CD4-positive, alpha-beta memory T cell (primary cell): ENCODE measurements at regions not wholly inside any gene's neighbourhood (a gene's known extent, or its start where the extent isn't known, plus 50 kb on each side); places are given as distances from the start of the nearest gene placed in this dataset.
"Not testable (repeated sequence)": the region's sequence is repeated elsewhere in the genome, so short reads cannot be mapped to it uniquely, and the experiment has no call there.

ENCODE experiments used
- CTCF ChIA-PET: fragments of 350-600 bp; sonication (Branson Sonifier 250); formaldehyde crosslinking; loops from one replicate; lab custom pipeline; 2021; ENCODE audit warnings: inconsistent platforms; ENCODE audit not compliant: partially characterized antibody; lab: Charles Lee
- POLR2A ChIA-PET: fragments of 350-600 bp; sonication (Branson Sonifier 250); formaldehyde crosslinking; loops from one replicate; lab custom pipeline; 2021; ENCODE audit not compliant: partially characterized antibody; lab: Charles Lee
- DNase-seq, 5 donors: peaks; one replicate each; pipeline versions ENCODE4 v3.0.0 to v3.0.0-alpha.2; 2020 to 2022; ENCODE audit warnings: mixed read lengths in 1 of 5
- H3K27ac ChIP-seq: one replicate; pipeline ENCODE4 v1.7.0; 2013; ENCODE audit warnings: low read depth, low read length
- H3K27me3 ChIP-seq: 2 replicates; pipeline ENCODE4 v1.7.0; 2013; ENCODE audit warnings: mild to moderate bottlenecking, low read length, moderate library complexity; ENCODE audit not compliant: insufficient read depth
- H3K36me3 ChIP-seq: 2 replicates; pipeline ENCODE4 v1.7.0; 2013; ENCODE audit warnings: mild to moderate bottlenecking, low read length, moderate library complexity; ENCODE audit not compliant: insufficient read depth
- H3K4me1 ChIP-seq: 2 replicates; pipeline ENCODE4 v1.7.0; 2013; ENCODE audit warnings: mild to moderate bottlenecking, low read length, moderate library complexity; ENCODE audit not compliant: insufficient read depth
- H3K4me3 ChIP-seq, 2 donors: one replicate each; pipeline ENCODE4 v1.7.0; 2013; ENCODE audit warnings: low read length in 2 of 2, mild to moderate bottlenecking in 1 of 2
- H3K9me3 ChIP-seq, 2 donors: one replicate each; pipeline ENCODE4 v1.7.0; 2013; ENCODE audit warnings: low read length in 2 of 2, control low read depth in 1 of 2; ENCODE audit not compliant: control insufficient read depth in 1 of 2
- H3K27ac Mint-ChIP-seq, 7 donors: one replicate each; pipeline ENCODE4 v1.8.0; 2020 to 2021; ENCODE audit warnings: mixed read lengths in 7 of 7, mild to moderate bottlenecking in 6 of 7, inconsistent platforms in 3 of 7, moderate library complexity in 3 of 7
- H3K27me3 Mint-ChIP-seq, 2 donors: one replicate each; pipeline ENCODE4 v1.8.0; 2020 to 2021; ENCODE audit warnings: mixed read lengths in 2 of 2
- H3K36me3 Mint-ChIP-seq, 2 donors: one replicate each; pipeline ENCODE4 v1.8.0; 2020 to 2021; ENCODE audit warnings: mixed read lengths in 2 of 2, inconsistent platforms in 1 of 2, mild to moderate bottlenecking in 1 of 2
- H3K4me1 Mint-ChIP-seq, 4 donors: one replicate each; pipeline ENCODE4 v1.8.0; 2020 to 2021; ENCODE audit warnings: mixed read lengths in 4 of 4, mild to moderate bottlenecking in 1 of 4
- H3K4me3 Mint-ChIP-seq, 8 donors: one replicate each; pipeline ENCODE4 v1.8.0; 2020 to 2021; ENCODE audit warnings: mixed read lengths in 8 of 8, mild to moderate bottlenecking in 7 of 8, moderate library complexity in 6 of 8, inconsistent platforms in 3 of 8
- H3K9me3 Mint-ChIP-seq, 8 donors: one replicate each; pipeline ENCODE4 v1.8.0; 2020 to 2021; ENCODE audit warnings: mixed read lengths in 8 of 8, mild to moderate bottlenecking in 5 of 8, inconsistent platforms in 3 of 8, moderate library complexity in 1 of 8
- intact Hi-C: fragments of 100-400 bp; cut with micrococcal nuclease; formaldehyde crosslinking; loops from one replicate; pipeline ENCODE4 v1.15.1; 2023

- H3K36me3 ChIP-seq: no peaks in the 10 kb centered on the region
- no peaks in the 10 kb centered on the region for H3K4me1 ChIP-seq
- no peak for DNase-seq
- ChIA-PET CTCF (no interaction called here), POLR2A (no interaction called here)
- intact Hi-C loops: no loop called here
- H3K4me3 ChIP-seq: no peak overlapping the region
- no peaks in the 10 kb centered on the region for H3K9me3 ChIP-seq
- Mint-ChIP-seq H3K4me1 (no peaks in the 10 kb centered on the region), H3K9me3 (peaks cover 0 to 12% (median 4%) of the 10 kb centered on the region in 8 donors), H3K27me3 (no peaks in the 10 kb centered on the region), H3K36me3 (no peaks in the 10 kb centered on the region), H3K27ac (no peak overlapping the region), H3K4me3 (no peak overlapping the region)
- no peaks in the 10 kb centered on the region for H3K27me3 ChIP-seq
- H3K27ac ChIP-seq: no peak overlapping the region
Observed at GRCh38 chr17:53765609-53766008, 57.1 kb upstream of the KIF2B start.

- H3K4me1 Mint-ChIP-seq: no peaks in the 10 kb centered on the region
- no peak overlapping the region for H3K27ac Mint-ChIP-seq
- H3K27ac ChIP-seq: no peak overlapping the region
- H3K4me3 ChIP-seq: no peak overlapping the region
- H3K9me3 Mint-ChIP-seq: peaks cover 0 to 12% (median 4%) of the 10 kb centered on the region in 8 donors
- H3K36me3 Mint-ChIP-seq: no peaks in the 10 kb centered on the region
- H3K27me3 ChIP-seq: no peaks in the 10 kb centered on the region
- intact Hi-C loops: no loop called here
- H3K9me3 ChIP-seq: no peaks in the 10 kb centered on the region
- no peaks in the 10 kb centered on the region for H3K27me3 Mint-ChIP-seq
- H3K36me3 ChIP-seq: no peaks in the 10 kb centered on the region
- no peak for DNase-seq
- no peaks in the 10 kb centered on the region for H3K4me1 ChIP-seq
- ChIA-PET POLR2A (no interaction called here), CTCF (no interaction called here)
- H3K4me3 Mint-ChIP-seq: no peak overlapping the region
Observed at GRCh38 chr17:53765129-53765528, 57.6 kb upstream of the KIF2B start.

- Histone ChIP-seq H3K9me3 (no peaks in the 10 kb centered on the region), H3K4me1 (no peaks in the 10 kb centered on the region), H3K36me3 (no peaks in the 10 kb centered on the region), H3K4me3 (no peak overlapping the region), H3K27ac (no peak overlapping the region), H3K27me3 (no peaks in the 10 kb centered on the region)
- intact Hi-C loops: no loop called here
- no peaks in the 10 kb centered on the region for H3K4me1 Mint-ChIP-seq
- DNase-seq: peak in 1 of 5 donors; percentile 31
- H3K27ac Mint-ChIP-seq: no peak overlapping the region
- no peaks in the 10 kb centered on the region for H3K36me3 Mint-ChIP-seq
- H3K4me3 Mint-ChIP-seq: no peak overlapping the region
- POLR2A ChIA-PET: no interaction called here
- H3K9me3 Mint-ChIP-seq: peaks cover 0 to 13% (median 3%) of the 10 kb centered on the region in 8 donors
- CTCF ChIA-PET: no interaction called here
- H3K27me3 Mint-ChIP-seq: no peaks in the 10 kb centered on the region
Observed at GRCh38 chr17:53757559-53757958, 65.2 kb upstream of the KIF2B start.

GRCh38 chr17:53757116-53757515 is 65.6 kb upstream of the KIF2B start:
- H3K4me1 Mint-ChIP-seq, POLR2A ChIA-PET, H3K36me3 ChIP-seq, H3K27me3 Mint-ChIP-seq, H3K36me3 Mint-ChIP-seq, H3K4me1 ChIP-seq, H3K27me3 ChIP-seq, H3K4me3 Mint-ChIP-seq, H3K27ac ChIP-seq, DNase-seq, intact Hi-C loops, H3K27ac Mint-ChIP-seq, H3K9me3 ChIP-seq, H3K4me3 ChIP-seq, CTCF ChIA-PET: not testable (repeated sequence)
- H3K9me3 Mint-ChIP-seq: peaks cover 0 to 13% (median 3%) of the 10 kb centered on the region in 8 donors

- Histone ChIP-seq H3K27ac (no peak overlapping the region), H3K27me3 (no peaks in the 10 kb centered on the region), H3K4me3 (no peak overlapping the region), H3K9me3 (no peaks in the 10 kb centered on the region), H3K36me3 (no peaks in the 10 kb centered on the region), H3K4me1 (no peaks in the 10 kb centered on the region)
- intact Hi-C loops: no loop called here
- peaks cover 2 to 16% (median 9%) of the 10 kb centered on the region in 8 donors for H3K9me3 Mint-ChIP-seq
- no peaks in the 10 kb centered on the region for H3K4me1 Mint-ChIP-seq
- H3K4me3 Mint-ChIP-seq: no peak overlapping the region
- no peak overlapping the region for H3K27ac Mint-ChIP-seq
- no peaks in the 10 kb centered on the region for H3K36me3 Mint-ChIP-seq
- DNase-seq: no peak
- no peaks in the 10 kb centered on the region for H3K27me3 Mint-ChIP-seq
- ChIA-PET CTCF (no interaction called here), POLR2A (no interaction called here)
Observed at GRCh38 chr17:53749178-53749577, 73.5 kb upstream of the KIF2B start.

GRCh38 chr17:53748159-53748820 is 74.4 kb upstream of the KIF2B start:
- H3K4me1 Mint-ChIP-seq, H3K4me3 Mint-ChIP-seq, CTCF ChIA-PET, H3K27ac ChIP-seq, H3K9me3 ChIP-seq, intact Hi-C loops, DNase-seq, H3K27me3 ChIP-seq, H3K4me3 ChIP-seq, H3K27ac Mint-ChIP-seq, H3K36me3 Mint-ChIP-seq, H3K36me3 ChIP-seq, H3K4me1 ChIP-seq, POLR2A ChIA-PET, H3K27me3 Mint-ChIP-seq: not testable (repeated sequence)
- peaks cover 2 to 16% (median 9%) of the 10 kb centered on the region in 8 donors for H3K9me3 Mint-ChIP-seq

GRCh38 chr17:53740312-53740711 is 82.4 kb upstream of the KIF2B start:
- Histone ChIP-seq H3K4me1 (no peaks in the 10 kb centered on the region), H3K9me3 (no peaks in the 10 kb centered on the region), H3K36me3 (no peaks in the 10 kb centered on the region), H3K27ac (no peak overlapping the region), H3K27me3 (no peaks in the 10 kb centered on the region), H3K4me3 (no peak overlapping the region)
- no peak for DNase-seq
- ChIA-PET CTCF (no interaction called here), POLR2A (no interaction called here)
- Mint-ChIP-seq H3K4me1 (no peaks in the 10 kb centered on the region), H3K36me3 (no peaks in the 10 kb centered on the region), H3K9me3 (peaks cover 0 to 10% (median 2%) of the 10 kb centered on the region in 8 donors), H3K27me3 (no peaks in the 10 kb centered on the region), H3K27ac (no peak overlapping the region), H3K4me3 (no peak overlapping the region)
- intact Hi-C loops: no loop called here
